GM19239 (cell line): ENCODE measurements at regions not wholly inside any gene's neighbourhood (a gene's known extent, or its start where the extent isn't known, plus 50 kb on each side); places are given as distances from the start of the nearest gene placed in this dataset.

ENCODE experiments used
- DNase-seq: peaks from one replicate; pipeline ENCODE4 v3.0.0; 2011; ENCODE audit warnings: low spot score; ENCODE audit not compliant: insufficient read length
- FAIRE-seq: peaks from 2 replicates; lab custom pipeline; 2011; peaks lifted over from hg19 to GRCh38; lab: Jason Lieb, UNC

- DNase-seq (no peak), FAIRE-seq (no peak)
Observed at GRCh38 chr22:27400811-27401210, 400.7 kb downstream of the MN1 start.

GRCh38 chr22:27401321-27401720 lies 400.2 kb downstream of the MN1 start:
- no peak for FAIRE-seq
- no peak for DNase-seq

- FAIRE-seq (no peak), DNase-seq (no peak)
Observed at GRCh38 chr22:27404441-27404840, 397.1 kb downstream of the MN1 start.

GRCh38 chr22:27405672-27406388 lies 395.7 kb downstream of the MN1 start:
- peak; percentile 25 for DNase-seq

GRCh38 chr22:27406389-27406861 lies 395.1 kb downstream of the MN1 start:
- DNase-seq (no peak), FAIRE-seq (no peak)

More at GRCh38 chr22:27405672-27406388, 395.7 kb downstream of the MN1 start:
- FAIRE-seq: no peak

GRCh38 chr22:27407369-27407985 lies 394.1 kb downstream of the MN1 start:
- DNase-seq (no peak), FAIRE-seq (no peak)

- DNase-seq (no peak), FAIRE-seq (no peak)
Observed at GRCh38 chr22:27408068-27408467, 393.5 kb downstream of the MN1 start.

GRCh38 chr22:27409299-27409698 lies 392.3 kb downstream of the MN1 start:
- DNase-seq (no peak), FAIRE-seq (no peak)

- FAIRE-seq (no peak), DNase-seq (no peak)
Observed at GRCh38 chr22:27412866-27413445, 388.6 kb downstream of the MN1 start.

- DNase-seq: no peak
- FAIRE-seq: no peak
Observed at GRCh38 chr22:27413702-27414101, 387.9 kb downstream of the MN1 start.

GRCh38 chr22:27416511-27417420 lies 384.8 kb downstream of the MN1 start:
- DNase-seq (no peak), FAIRE-seq (no peak)

- no peak for DNase-seq
- FAIRE-seq: no peak
Observed at GRCh38 chr22:27417421-27417814, 384.1 kb downstream of the MN1 start.

- DNase-seq (no peak), FAIRE-seq (no peak)
Observed at GRCh38 chr22:27418261-27418660, 383.3 kb downstream of the MN1 start.

GRCh38 chr22:27419473-27419872 lies 382.1 kb downstream of the MN1 start:
- no peak for DNase-seq
- FAIRE-seq: no peak

GRCh38 chr22:27420195-27420816 lies 381.2 kb downstream of the MN1 start:
- FAIRE-seq (no peak), DNase-seq (no peak)

GRCh38 chr22:27420817-27421361 lies 380.7 kb downstream of the MN1 start:
- no peak for FAIRE-seq
- no peak for DNase-seq

GRCh38 chr22:27422442-27422841 lies 379.1 kb downstream of the MN1 start:
- no peak for DNase-seq
- FAIRE-seq: no peak

GRCh38 chr22:27424319-27424718 lies 377.2 kb downstream of the MN1 start:
- FAIRE-seq (no peak), DNase-seq (no peak)

GRCh38 chr22:27429476-27429875 lies 372.1 kb downstream of the MN1 start:
- FAIRE-seq: no peak
- DNase-seq: no peak

GRCh38 chr22:27431081-27431480 lies 370.5 kb downstream of the MN1 start:
- DNase-seq (no peak), FAIRE-seq (no peak)
